Smooth muscle cell (in vitro differentiated cells): ENCODE measurements at regions not wholly inside any gene's neighbourhood (a gene's known extent, or its start where the extent isn't known, plus 50 kb on each side); places are given as distances from the start of the nearest gene placed in this dataset.

ENCODE experiments used
- DNase-seq: peaks from one replicate; lab custom pipeline; 2025; ENCODE audit not compliant: unreplicated experiment; lab: John Stamatoyannopoulos, UW
- H2AFZ ChIP-seq: fragments of 200-600 bp; sonication (generic); 2 replicates; pipeline ENCODE4 v1.6.0; 2016; ENCODE audit warnings: antibody characterized with exemption, low read depth, mild to moderate bottlenecking
- H3F3A ChIP-seq: fragments of 200-600 bp; sonication (generic); 2 replicates; pipeline ENCODE4 v1.6.0; 2017; ENCODE audit warnings: antibody characterized with exemption, low read depth
- H3K27ac ChIP-seq: fragments of 200-600 bp; sonication (generic); 2 replicates; pipeline ENCODE4 v1.5.1; 2016; ENCODE audit warnings: low read depth, mild to moderate bottlenecking
- H3K27me3 ChIP-seq: fragments of 200-600 bp; sonication (generic); 2 replicates; pipeline ENCODE4 v1.6.1; 2016; ENCODE audit warnings: low read depth, mild to moderate bottlenecking
- H3K36me3 ChIP-seq: fragments of 200-600 bp; sonication (generic); 2 replicates; pipeline ENCODE4 v1.5.1; 2016; ENCODE audit warnings: low read depth
- H3K4me1 ChIP-seq: fragments of 200-600 bp; sonication (generic); 2 replicates; pipeline ENCODE4 v1.5.1; 2016; ENCODE audit warnings: low read depth
- H3K4me2 ChIP-seq: fragments of 200-600 bp; sonication (generic); 2 replicates; pipeline ENCODE4 v1.6.0; 2016; ENCODE audit warnings: mild to moderate bottlenecking
- H3K4me3 ChIP-seq: fragments of 200-600 bp; sonication (generic); 2 replicates; pipeline ENCODE4 v1.5.1; 2016; ENCODE audit warnings: mild to moderate bottlenecking
- H3K79me2 ChIP-seq: fragments of 200-600 bp; sonication (generic); 2 replicates; pipeline ENCODE4 v1.6.0; 2016; ENCODE audit warnings: low read depth, mild to moderate bottlenecking
- H3K9ac ChIP-seq: fragments of 200-600 bp; sonication (generic); 2 replicates; pipeline ENCODE4 v1.6.0; 2016; ENCODE audit warnings: low read depth
- H3K9me3 ChIP-seq: fragments of 200-600 bp; sonication (generic); replicated peaks from 2 replicates; pipeline ENCODE4 v1.5.1; 2016; ENCODE audit warnings: low read depth
- H4K20me1 ChIP-seq: fragments of 200-600 bp; sonication (generic); 2 replicates; pipeline ENCODE4 v1.6.0; 2016; ENCODE audit warnings: low read depth
- WGBS: methylation state at CpG from one replicate; pipeline ENCODE4 v1.1.7; 2016; ENCODE audit warnings: low lambda C conversion rate; 5-methylcytosine and 5-hydroxymethylcytosine counted together
- TF ChIP-seq, protein P1 (sequence below): fragments of 200-600 bp; sonication (generic); IDR thresholded peaks from 2 replicates; pipeline ENCODE4 v1.5.1; 2017; ENCODE audit warnings: borderline replicate concordance, mild to moderate bottlenecking, antibody characterized with exemption; ENCODE audit not compliant: insufficient read depth, poor library complexity, severe bottlenecking

GRCh38 chr18:67652288-67652687 is 135.8 kb upstream of the DSEL start:
- no peaks in the 10 kb centered on the region for H4K20me1 ChIP-seq
- no peak overlapping the region for H3K4me3 ChIP-seq
- TF ChIP-seq, protein P1, sequence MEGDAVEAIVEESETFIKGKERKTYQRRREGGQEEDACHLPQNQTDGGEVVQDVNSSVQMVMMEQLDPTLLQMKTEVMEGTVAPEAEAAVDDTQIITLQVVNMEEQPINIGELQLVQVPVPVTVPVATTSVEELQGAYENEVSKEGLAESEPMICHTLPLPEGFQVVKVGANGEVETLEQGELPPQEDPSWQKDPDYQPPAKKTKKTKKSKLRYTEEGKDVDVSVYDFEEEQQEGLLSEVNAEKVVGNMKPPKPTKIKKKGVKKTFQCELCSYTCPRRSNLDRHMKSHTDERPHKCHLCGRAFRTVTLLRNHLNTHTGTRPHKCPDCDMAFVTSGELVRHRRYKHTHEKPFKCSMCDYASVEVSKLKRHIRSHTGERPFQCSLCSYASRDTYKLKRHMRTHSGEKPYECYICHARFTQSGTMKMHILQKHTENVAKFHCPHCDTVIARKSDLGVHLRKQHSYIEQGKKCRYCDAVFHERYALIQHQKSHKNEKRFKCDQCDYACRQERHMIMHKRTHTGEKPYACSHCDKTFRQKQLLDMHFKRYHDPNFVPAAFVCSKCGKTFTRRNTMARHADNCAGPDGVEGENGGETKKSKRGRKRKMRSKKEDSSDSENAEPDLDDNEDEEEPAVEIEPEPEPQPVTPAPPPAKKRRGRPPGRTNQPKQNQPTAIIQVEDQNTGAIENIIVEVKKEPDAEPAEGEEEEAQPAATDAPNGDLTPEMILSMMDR: no peak
- H3K27me3 ChIP-seq: no peaks in the 10 kb centered on the region
- no peaks in the 10 kb centered on the region for H3K4me1 ChIP-seq
- no peak overlapping the region for H3K4me2 ChIP-seq
- no peak overlapping the region for H3K9ac ChIP-seq
- H3K27ac ChIP-seq: no peak overlapping the region
- DNase-seq: no peak
- 56% methylated on average over 1 of the region's 1 CpG for whole genome bisulfite sequencing
- H2AFZ ChIP-seq: no peak overlapping the region
- H3F3A ChIP-seq: no peaks in the 10 kb centered on the region
- H3K9me3 ChIP-seq: no peaks in the 10 kb centered on the region
- no peaks in the 10 kb centered on the region for H3K79me2 ChIP-seq
- H3K36me3 ChIP-seq: no peaks in the 10 kb centered on the region

DNA sequence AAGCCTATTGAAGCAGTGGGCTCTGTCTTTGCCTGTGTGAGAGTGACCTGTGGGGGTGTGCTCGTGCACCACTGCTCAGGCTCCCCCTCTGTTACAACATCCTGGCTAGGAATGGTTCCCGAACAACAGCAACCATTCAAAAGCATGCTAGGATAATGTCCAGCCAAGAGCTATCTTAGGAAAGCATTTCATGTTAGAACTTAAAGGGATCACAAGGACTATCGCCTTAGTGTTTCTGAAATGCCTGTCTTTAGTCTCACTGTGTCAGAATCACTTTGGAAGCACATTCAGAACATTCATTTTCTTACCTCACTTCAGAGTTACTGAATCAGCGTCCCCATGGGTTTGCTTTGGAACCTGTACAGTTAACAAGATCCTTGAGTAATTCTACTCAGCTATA is 134.9 kb upstream of the DSEL start:
- no peak overlapping the region for H3K27ac ChIP-seq
- TF ChIP-seq, protein P1: no peak
- H3K27me3 ChIP-seq: no peaks in the 10 kb centered on the region
- no peak overlapping the region for H3K4me3 ChIP-seq
- no peaks in the 10 kb centered on the region for H3K79me2 ChIP-seq
- no peaks in the 10 kb centered on the region for H3F3A ChIP-seq
- no peak for DNase-seq
- H3K9me3 ChIP-seq: no peaks in the 10 kb centered on the region
- H4K20me1 ChIP-seq: no peaks in the 10 kb centered on the region
- WGBS: 70% methylated on average over 4 of the region's 4 CpGs
- no peak overlapping the region for H3K4me2 ChIP-seq
- H3K36me3 ChIP-seq: no peaks in the 10 kb centered on the region
- H2AFZ ChIP-seq: no peak overlapping the region
- no peak overlapping the region for H3K9ac ChIP-seq
- no peaks in the 10 kb centered on the region for H3K4me1 ChIP-seq

DNA sequence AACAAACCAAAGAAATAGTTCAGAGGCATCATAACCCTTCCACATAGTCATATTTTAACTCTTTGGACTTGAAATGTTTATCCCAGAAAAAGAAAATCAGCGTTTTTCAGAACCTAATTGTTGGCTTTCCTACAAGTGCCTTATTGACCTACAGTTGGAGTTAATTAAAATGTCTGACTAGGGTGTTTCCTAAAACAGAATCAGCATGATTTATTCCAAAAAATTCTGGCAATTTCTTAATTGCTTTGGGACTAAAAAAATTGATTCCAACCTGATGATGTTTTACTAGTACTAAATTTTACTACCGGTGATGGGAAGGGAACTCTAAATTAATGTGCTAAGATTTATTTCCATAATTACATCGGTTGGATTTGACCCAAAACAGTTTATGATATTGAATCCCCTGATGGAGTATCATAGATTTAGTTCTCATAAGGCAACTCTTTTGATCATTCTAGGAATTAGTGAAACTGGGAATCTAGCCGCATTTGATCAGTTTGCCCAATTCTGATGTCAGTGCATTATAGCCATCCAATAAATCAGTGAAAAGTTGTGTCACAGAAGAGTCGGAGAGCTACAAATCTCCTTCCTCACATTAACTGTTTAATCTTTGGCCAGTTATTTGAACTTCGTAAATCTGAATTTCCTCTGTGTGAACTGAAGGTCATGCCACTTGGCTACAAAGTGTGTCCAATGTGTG is 134.3 kb upstream of the DSEL start:
- H3F3A ChIP-seq: no peaks in the 10 kb centered on the region

More for the DNA sequence above, 134.3 kb upstream of the DSEL start:
- Histone ChIP-seq H3K9me3 (no peaks in the 10 kb centered on the region), H3K27ac (no peak overlapping the region), H3K4me3 (no peak overlapping the region), H3K36me3 (no peaks in the 10 kb centered on the region), H3K27me3 (no peaks in the 10 kb centered on the region), H3K4me1 (no peaks in the 10 kb centered on the region), H3K4me2 (no peak overlapping the region), H4K20me1 (no peaks in the 10 kb centered on the region), H2AFZ (no peak overlapping the region), H3K9ac (no peak overlapping the region), H3K79me2 (no peaks in the 10 kb centered on the region)
- TF ChIP-seq, protein P1: no peak
- WGBS: 90% methylated on average over 6 of the region's 6 CpGs
- no peak for DNase-seq
